CD14-positive monocyte (primary cell): ENCODE measurements at regions not wholly inside any gene's neighbourhood (a gene's known extent, or its start where the extent isn't known, plus 50 kb on each side); places are given as distances from the start of the nearest gene placed in this dataset.

ENCODE experiments used
- DNase-seq, 3 donors: peaks; one replicate each; pipeline ENCODE4 v3.0.0-alpha.2; 2011 to 2022
- H2AFZ ChIP-seq: 2 replicates; pipeline ENCODE4 v1.6.0; 2012; ENCODE audit warnings: mild to moderate bottlenecking, low read depth, low read length, inconsistent platforms; ENCODE audit not compliant: insufficient read depth, poor library complexity, severe bottlenecking
- H3K27ac ChIP-seq, 2 donors: 1 replicate in 1 of 2; 2 replicates in 1 of 2; pipeline ENCODE4 v1.5.1; 2012 to 2013; ENCODE audit warnings: low read length in 2 of 2, control low read depth in 1 of 2, inconsistent platforms in 1 of 2, low read depth in 1 of 2, mild to moderate bottlenecking in 1 of 2
- H3K27me3 ChIP-seq, 2 donors: one replicate each; pipeline versions ENCODE4 v1.6.0 to v1.6.1; 2011 to 2013; ENCODE audit warnings: low read length in 2 of 2; ENCODE audit not compliant: control insufficient read depth in 2 of 2, insufficient read depth in 2 of 2
- H3K36me3 ChIP-seq, 2 donors: replicated peaks in 1 of 2; 1 replicate in 1 of 2; 2 replicates in 1 of 2; pipeline versions ENCODE4 v1.5.1 to v1.6.1; 2012 to 2013; ENCODE audit warnings: low read length in 2 of 2, control low read depth in 1 of 2, inconsistent platforms in 1 of 2, mild to moderate bottlenecking in 1 of 2; ENCODE audit not compliant: insufficient read depth in 2 of 2, control insufficient read depth in 1 of 2
- H3K4me1 ChIP-seq, 2 donors: 1 replicate in 1 of 2; 2 replicates in 1 of 2; pipeline versions ENCODE4 v1.5.1 to v1.6.1; 2012 to 2013; ENCODE audit warnings: low read length in 2 of 2, control low read depth in 1 of 2, inconsistent platforms in 1 of 2, mild to moderate bottlenecking in 1 of 2, moderate library complexity in 1 of 2; ENCODE audit not compliant: insufficient read depth in 2 of 2, control insufficient read depth in 1 of 2
- H3K4me2 ChIP-seq: replicated peaks from 2 replicates; pipeline ENCODE3; 2012; ENCODE audit warnings: low read length, moderate library complexity, mild to moderate bottlenecking; ENCODE audit not compliant: poor library complexity, severe bottlenecking; ENCODE audit errors: extremely low read depth
- H3K4me3 ChIP-seq, 3 experiments: fragments of 200-600 bp in 1 of 3; sonication (generic) in 1 of 3; replicated peaks in 1 of 3; 1 replicate in 2 of 3; 2 replicates in 1 of 3; pipeline ENCODE4 v1.5.1; 2011 to 2013; ENCODE audit warnings: low read length in 3 of 3, mild to moderate bottlenecking in 3 of 3, control low read depth in 2 of 3, low read depth in 2 of 3, inconsistent platforms in 1 of 3, moderate library complexity in 1 of 3
- H3K79me2 ChIP-seq: 2 replicates; pipeline ENCODE4 v1.6.0; 2012; ENCODE audit warnings: mild to moderate bottlenecking, control low read depth, inconsistent platforms, low read length, moderate library complexity; ENCODE audit not compliant: insufficient read depth
- H3K9ac ChIP-seq: 2 replicates; pipeline ENCODE4 v1.6.0; 2017; ENCODE audit warnings: low read length, mild to moderate bottlenecking; ENCODE audit not compliant: insufficient read depth, poor library complexity, severe bottlenecking
- H3K9me3 ChIP-seq, 2 donors: replicated peaks in 1 of 2; 1 replicate in 1 of 2; 2 replicates in 1 of 2; pipeline versions ENCODE4 v1.5.1 to v1.6.1; 2012 to 2013; ENCODE audit warnings: low read length in 2 of 2, control low read depth in 1 of 2; ENCODE audit not compliant: control insufficient read depth in 1 of 2, insufficient read depth in 1 of 2
- H4K20me1 ChIP-seq: 2 replicates; pipeline ENCODE4 v1.6.0; 2012; ENCODE audit warnings: mild to moderate bottlenecking, low read length, control low read depth, moderate library complexity; ENCODE audit not compliant: insufficient read depth
- H3K27ac Mint-ChIP-seq, 7 donors: one replicate each; pipeline ENCODE4 v1.8.0; 2020; ENCODE audit warnings: mild to moderate bottlenecking in 7 of 7, mixed read lengths in 7 of 7, moderate library complexity in 6 of 7, inconsistent platforms in 2 of 7
- H3K27me3 Mint-ChIP-seq, 3 donors: one replicate each; pipeline ENCODE4 v1.8.0; 2021 to 2022; ENCODE audit warnings: low read depth in 3 of 3, mild to moderate bottlenecking in 3 of 3, mixed read lengths in 3 of 3, moderate library complexity in 3 of 3, inconsistent platforms in 1 of 3
- H3K36me3 Mint-ChIP-seq, 2 donors: one replicate each; pipeline ENCODE4 v1.8.0; 2020; ENCODE audit warnings: mixed read lengths in 2 of 2, inconsistent platforms in 1 of 2, mild to moderate bottlenecking in 1 of 2
- H3K4me1 Mint-ChIP-seq: one replicate; pipeline ENCODE4 v1.8.0; 2020; ENCODE audit warnings: mild to moderate bottlenecking, mixed read lengths
- H3K4me3 Mint-ChIP-seq, 2 donors: one replicate each; pipeline ENCODE4 v1.8.0; 2020; ENCODE audit warnings: mild to moderate bottlenecking in 2 of 2, mixed read lengths in 2 of 2, moderate library complexity in 1 of 2
- H3K9me3 Mint-ChIP-seq, 7 donors: one replicate each; pipeline ENCODE4 v1.8.0; 2020 to 2022; ENCODE audit warnings: mixed read lengths in 7 of 7, mild to moderate bottlenecking in 6 of 7, moderate library complexity in 6 of 7, inconsistent platforms in 2 of 7
- CTCF ChIP-seq: fragments of 200-600 bp; IDR thresholded peaks from one replicate; pipeline ENCODE4 v1.8.0; 2022; ENCODE audit warnings: antibody characterized with exemption, mild to moderate bottlenecking
- whole genome bisulfite sequencing: methylation state at CpG from one replicate; pipeline ENCODE4 v1.1.5; 2013; ENCODE audit warnings: missing lambda C conversion rate; ENCODE audit not compliant: insufficient coverage; 5-methylcytosine and 5-hydroxymethylcytosine counted together
- intact Hi-C, 2 donors: fragments of 100-400 bp; cut with micrococcal nuclease; formaldehyde crosslinking; loops; one replicate each; pipeline versions ENCODE4 v1.15.0 to v1.15.1; 2023

DNA sequence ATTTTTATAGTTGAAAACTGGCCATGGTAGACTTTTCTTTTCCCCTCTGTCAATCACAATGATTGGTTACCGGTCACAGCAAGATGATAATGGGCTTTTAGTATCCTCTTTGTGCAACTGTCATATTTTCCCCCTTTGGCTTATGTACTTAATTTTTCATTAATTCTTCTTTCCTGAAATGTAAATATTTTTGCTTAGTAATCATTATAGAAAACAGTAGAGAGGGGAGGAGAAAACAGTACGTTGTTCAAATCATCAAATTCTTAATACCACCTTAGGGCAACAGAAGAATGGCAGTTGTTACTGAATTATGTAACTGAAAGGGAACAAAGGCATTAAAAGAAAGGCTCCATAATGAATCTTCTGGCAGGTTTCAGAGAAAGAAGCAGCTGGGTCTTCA is 699.0 kb downstream of the METTL4 start:
- Histone ChIP-seq H3K4me2 (no peak overlapping the region), H3K9me3 (no peaks in the 10 kb centered on the region), H3K4me1 (no peaks in the 10 kb centered on the region), H3K79me2 (no peaks in the 10 kb centered on the region), H3K4me3 (no peak overlapping the region), H3K36me3 (no peaks in the 10 kb centered on the region), H2AFZ (no peak overlapping the region), H3K27me3 (no peaks in the 10 kb centered on the region), H3K27ac (no peak overlapping the region), H4K20me1 (no peaks in the 10 kb centered on the region), H3K9ac (no peak overlapping the region)
- intact Hi-C loops: no loop called here
- H3K36me3 Mint-ChIP-seq: no peaks in the 10 kb centered on the region
- peaks cover 0 to 2% (median 1%) of the 10 kb centered on the region in 3 donors for H3K27me3 Mint-ChIP-seq
- no peak overlapping the region for H3K27ac Mint-ChIP-seq
- DNase-seq: no peak
- no peaks in the 10 kb centered on the region for H3K4me1 Mint-ChIP-seq
- TF ChIP-seq CTCF: no peak
- no peaks in the 10 kb centered on the region for H3K9me3 Mint-ChIP-seq
- WGBS: no CpG with 5 or more reads among the region's 2 CpGs
- H3K4me3 Mint-ChIP-seq: no peak overlapping the region

GRCh38 chr18:1875219-1875618 is 696.1 kb downstream of the METTL4 start:
- Mint-ChIP-seq H3K4me3 (no peak overlapping the region), H3K9me3 (no peaks in the 10 kb centered on the region), H3K27ac (no peak overlapping the region), H3K27me3 (peaks cover 0 to 2% (median 0%) of the 10 kb centered on the region in 3 donors), H3K4me1 (no peaks in the 10 kb centered on the region), H3K36me3 (no peaks in the 10 kb centered on the region)
- Histone ChIP-seq H3K4me2 (no peak overlapping the region), H3K36me3 (no peaks in the 10 kb centered on the region), H4K20me1 (no peaks in the 10 kb centered on the region), H3K4me3 (no peak overlapping the region), H3K4me1 (no peaks in the 10 kb centered on the region), H2AFZ (no peak overlapping the region), H3K27ac (no peak overlapping the region), H3K27me3 (no peaks in the 10 kb centered on the region), H3K9me3 (no peaks in the 10 kb centered on the region), H3K79me2 (no peaks in the 10 kb centered on the region), H3K9ac (no peak overlapping the region)
- WGBS: 86% methylated on average over 2 of the region's 3 CpGs
- DNase-seq: no peak
- no peak for TF ChIP-seq CTCF
- intact Hi-C loops: no loop called here
